CD1c-positive myeloid dendritic cell (primary cell): ENCODE measurements at regions not wholly inside any gene's neighbourhood (a gene's known extent, or its start where the extent isn't known, plus 50 kb on each side); places are given as distances from the start of the nearest gene placed in this dataset.

Experiments used
- DNase-seq: peaks from one replicate; pipeline ENCODE4 v3.0.0-alpha.2; 2016; ENCODE audit errors: extremely low spot score

GRCh38 chr22:48886604-48887393 lies 940.9 kb downstream of the BRD1 start:
- no peak for DNase-seq

- DNase-seq, result no peak
Observed at GRCh38 chr22:48885919-48886305, 941.8 kb downstream of the BRD1 start.

GRCh38 chr22:48885271-48885918 lies 942.3 kb downstream of the BRD1 start:
- DNase-seq, result no peak

- DNase-seq, result no peak
Observed at GRCh38 chr22:48884786-48885185, 942.9 kb downstream of the BRD1 start.

GRCh38 chr22:48884324-48884723 lies 943.3 kb downstream of the BRD1 start:
- DNase-seq, result no peak

GRCh38 chr22:48883211-48883960 lies 944.3 kb downstream of the BRD1 start:
- DNase-seq, result no peak

GRCh38 chr22:48882636-48883200 lies 945.0 kb downstream of the BRD1 start:
- no peak for DNase-seq

- no peak for DNase-seq
Observed at GRCh38 chr22:48881326-48881980, 946.2 kb downstream of the BRD1 start.

- DNase-seq, result no peak
Observed at GRCh38 chr22:48880749-48881148, 946.9 kb downstream of the BRD1 start.

GRCh38 chr22:48876951-48877350 lies 950.7 kb downstream of the BRD1 start:
- DNase-seq, result no peak

- no peak for DNase-seq
Observed at GRCh38 chr22:48874956-48875355, 952.7 kb downstream of the BRD1 start.

GRCh38 chr22:48873191-48873520 lies 954.5 kb downstream of the BRD1 start:
- DNase-seq, result no peak

GRCh38 chr22:48872271-48873190 lies 955.1 kb downstream of the BRD1 start:
- DNase-seq, result no peak

GRCh38 chr22:48871176-48871840 lies 956.4 kb downstream of the BRD1 start:
- DNase-seq, result no peak

- no peak for DNase-seq
Observed at GRCh38 chr22:48870436-48870835, 957.2 kb downstream of the BRD1 start.

GRCh38 chr22:48869788-48870187 lies 957.9 kb downstream of the BRD1 start:
- DNase-seq, result no peak

GRCh38 chr22:48869161-48869560 lies 958.5 kb downstream of the BRD1 start:
- no peak for DNase-seq

GRCh38 chr22:48868554-48868953 lies 959.1 kb downstream of the BRD1 start:
- no peak for DNase-seq

- no peak for DNase-seq
Observed at GRCh38 chr22:48867891-48868290, 959.8 kb downstream of the BRD1 start.

GRCh38 chr22:48866906-48867681 lies 960.6 kb downstream of the BRD1 start:
- DNase-seq, result no peak
